HG03558 (cell line): ENCODE measurements at regions not wholly inside any gene's neighbourhood (a gene's known extent, or its start where the extent isn't known, plus 50 kb on each side); places are given as distances from the start of the nearest gene placed in this dataset.

Experiments used
- ATAC-seq: cut with Tn5 transposase; IDR thresholded peaks from one replicate; pipeline ENCODE4 v1.9.1; 2021; ENCODE audit warnings: moderate number of reproducible peaks; ENCODE audit not compliant: unreplicated experiment; ENCODE audit errors: extremely low read depth

DNA sequence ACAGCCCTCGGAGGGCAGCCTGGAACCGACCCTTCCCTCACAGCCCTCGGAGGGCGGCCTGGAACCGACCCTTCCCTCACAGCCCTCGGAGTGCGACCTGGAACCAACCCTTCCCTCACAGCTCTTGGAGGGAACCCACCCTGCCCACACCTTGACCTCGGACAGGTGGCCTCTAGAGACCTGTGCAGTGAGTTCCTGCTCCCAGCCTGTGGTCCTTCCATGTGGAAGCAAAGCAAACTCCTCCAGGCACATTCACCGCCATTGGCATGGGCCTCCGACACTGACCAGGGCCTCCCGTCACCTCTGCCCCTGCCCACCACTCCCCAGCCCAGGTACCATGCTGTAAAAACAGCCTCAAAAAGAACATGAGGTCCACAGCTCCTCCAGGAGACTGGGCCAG is 272.1 kb downstream of the BRD1 start:
- ATAC-seq = no peak

DNA sequence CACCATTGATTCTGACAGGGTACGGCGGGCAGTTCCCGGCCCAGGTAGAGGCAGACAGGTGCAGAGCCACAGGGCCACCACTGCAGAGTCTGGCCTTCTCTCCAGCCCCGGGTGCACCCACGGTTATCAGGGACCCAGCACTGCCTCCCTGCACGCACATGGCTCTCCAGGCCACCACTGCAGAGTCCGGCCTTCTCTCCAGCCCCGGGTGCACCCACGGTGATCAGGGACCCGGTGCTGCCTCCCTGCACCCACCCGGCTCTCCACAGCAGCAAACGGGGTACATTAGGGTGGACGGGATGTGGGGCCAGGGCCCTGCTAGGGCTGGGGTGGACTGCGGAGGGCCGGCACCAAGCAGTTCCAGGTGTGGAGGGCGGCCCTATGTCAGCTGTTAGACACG is 272.9 kb downstream of the BRD1 start:
- no peak for ATAC-seq

DNA sequence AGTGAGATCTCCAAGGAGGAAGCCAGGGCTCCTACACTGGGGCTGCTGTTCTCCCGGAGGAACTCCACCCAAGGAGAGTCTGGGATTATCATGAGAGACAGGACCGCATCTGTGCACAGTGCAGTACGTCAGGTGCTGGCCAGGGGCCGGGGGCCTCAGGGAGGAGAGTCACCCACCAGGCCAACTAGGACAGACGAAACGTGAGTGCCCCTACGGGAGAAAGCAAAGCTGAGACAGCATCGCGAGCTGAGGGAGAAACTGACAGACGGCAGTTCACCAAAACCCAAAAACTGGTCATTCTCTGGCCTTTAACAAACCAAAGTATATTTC is 273.4 kb downstream of the BRD1 start:
- no peak for ATAC-seq

DNA sequence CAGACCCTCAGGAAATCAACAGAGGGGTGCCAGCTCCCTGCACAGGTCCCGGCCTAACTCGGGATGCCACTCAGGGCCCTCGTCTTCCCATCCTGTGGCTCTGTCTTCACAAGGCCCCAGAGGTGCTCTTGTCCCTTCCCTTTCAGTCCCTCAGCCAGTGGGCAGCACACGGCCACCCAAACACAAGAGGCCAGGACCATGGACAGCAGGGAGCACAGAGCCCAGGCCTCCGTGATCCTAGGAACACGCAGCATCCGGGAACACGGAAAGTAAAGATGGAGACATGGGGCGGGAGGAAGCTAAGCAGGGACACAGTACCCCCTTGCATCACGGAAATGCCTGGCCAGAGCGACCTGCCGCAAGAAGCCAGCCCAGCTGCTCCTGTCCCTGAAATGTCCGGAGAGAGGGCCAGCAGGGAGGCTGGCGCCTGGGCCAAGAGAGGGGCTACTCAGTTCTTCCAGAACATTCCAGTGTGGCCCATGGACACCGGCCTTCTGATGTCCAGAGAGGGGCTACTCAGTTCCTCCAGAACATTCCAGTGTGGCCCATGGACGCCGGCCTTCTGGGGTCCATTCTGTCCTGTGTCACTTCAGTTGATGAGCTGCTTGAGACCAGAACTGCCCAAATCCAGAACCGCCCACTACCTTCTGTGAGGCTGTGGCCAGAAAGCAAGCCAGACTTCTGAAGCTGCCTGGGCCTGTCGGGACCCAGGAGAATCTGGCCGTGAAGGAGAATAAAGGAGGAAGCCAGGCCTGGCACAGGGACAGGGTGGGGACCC is 274.0 kb downstream of the BRD1 start:
- ATAC-seq = no peak

DNA sequence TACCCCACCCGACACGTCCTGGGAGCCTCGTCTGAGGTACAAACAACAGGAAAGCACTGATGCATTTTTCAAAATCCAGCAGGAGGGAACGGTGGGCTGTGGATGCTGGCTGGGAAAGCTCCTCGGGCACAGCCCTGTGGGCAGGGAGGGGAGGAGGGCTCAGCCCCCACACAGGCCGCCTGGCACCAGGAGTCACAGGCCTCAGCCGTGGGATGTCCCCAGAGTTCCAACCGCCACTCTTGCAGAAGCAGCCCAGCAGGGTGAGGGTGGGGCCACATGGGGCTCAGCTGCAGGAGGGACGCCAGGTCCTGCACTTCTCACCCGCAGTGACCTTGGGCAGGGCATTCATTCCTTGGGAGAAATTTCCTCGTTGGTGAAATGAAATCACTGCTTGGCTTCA is 274.6 kb downstream of the BRD1 start:
- ATAC-seq = no peak

DNA sequence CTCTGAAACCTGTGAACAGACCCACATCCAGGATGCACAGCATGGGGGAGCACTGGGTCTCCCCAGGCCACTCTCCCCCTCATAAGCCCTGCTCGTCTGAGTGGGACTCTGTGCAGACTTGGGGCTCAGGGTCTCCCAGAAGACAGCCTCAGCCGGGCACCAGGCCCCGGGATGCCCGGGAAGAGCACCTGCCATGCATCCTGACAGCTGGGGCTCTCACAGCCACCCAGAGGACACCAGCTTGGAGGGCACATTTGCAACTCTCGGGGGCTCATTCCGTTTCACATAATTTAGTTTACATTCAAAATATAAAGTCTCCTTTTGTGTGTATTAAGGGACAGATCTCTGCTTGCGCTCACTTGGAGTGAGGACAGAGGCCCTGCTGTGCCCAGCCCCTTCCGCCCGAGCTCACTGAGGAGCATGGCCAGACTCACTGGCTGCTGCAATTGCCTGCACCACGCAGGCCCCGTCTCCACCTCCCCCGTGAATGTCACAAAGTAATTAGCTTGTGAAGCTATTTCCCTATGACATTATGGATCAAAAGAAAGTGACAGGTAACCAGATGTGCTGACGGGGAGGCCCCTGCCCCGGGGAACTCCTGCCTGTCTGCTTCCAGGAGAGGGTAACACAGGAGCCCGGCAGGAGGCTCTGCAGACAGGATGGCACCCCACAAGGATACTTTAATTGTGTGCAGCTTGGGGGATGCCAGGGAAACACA is 275.6 kb downstream of the BRD1 start:
- ATAC-seq = no peak

DNA sequence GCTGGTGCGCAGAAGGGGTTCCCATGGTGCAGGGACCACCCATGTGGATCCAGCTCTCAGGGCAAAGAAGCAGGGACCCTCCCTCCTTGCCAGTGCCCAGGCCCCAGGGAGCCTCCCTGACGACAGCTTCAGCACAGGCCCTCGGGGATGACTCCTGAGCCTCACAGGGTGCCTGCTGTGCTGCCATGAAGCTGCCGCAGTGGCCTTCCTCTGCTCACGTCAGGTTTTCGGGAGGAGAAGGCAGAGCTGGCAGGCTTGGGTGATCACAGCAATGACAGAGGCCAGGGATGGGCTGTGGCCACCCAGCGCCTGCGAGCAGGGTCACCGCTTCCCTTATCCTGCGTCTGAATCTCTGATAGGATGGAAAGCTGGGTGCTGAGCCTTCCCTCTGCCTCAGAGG is 276.2 kb downstream of the BRD1 start:
- no peak for ATAC-seq

DNA sequence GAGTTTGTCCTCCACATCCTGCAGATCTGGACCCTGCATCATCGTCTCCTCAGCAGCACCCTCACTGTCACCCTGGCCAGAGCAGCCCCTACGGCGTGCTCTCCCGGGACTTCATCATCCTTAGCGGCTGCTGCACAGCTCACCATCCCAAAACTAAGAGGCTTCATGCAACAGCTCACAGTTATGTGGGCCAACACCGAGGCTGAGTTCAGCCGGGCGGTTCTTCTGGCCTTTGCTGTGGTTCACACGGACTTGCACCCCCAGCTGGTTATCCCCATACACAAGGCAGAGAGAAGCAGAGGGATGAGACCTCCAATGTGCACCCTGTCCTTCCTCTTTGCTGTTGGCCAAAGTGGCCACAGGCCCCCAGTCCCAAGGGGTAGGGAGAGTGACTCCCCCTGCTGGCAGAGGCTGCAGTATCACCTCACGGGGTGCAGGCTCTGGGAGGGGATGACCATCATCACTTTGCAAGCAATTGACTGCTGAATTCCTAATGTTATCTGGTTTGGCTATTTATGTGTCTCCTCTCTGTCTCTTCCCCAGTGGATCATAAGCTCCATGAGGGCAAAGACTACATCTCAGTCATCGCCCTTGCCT is 276.8 kb downstream of the BRD1 start:
- ATAC-seq = no peak

DNA sequence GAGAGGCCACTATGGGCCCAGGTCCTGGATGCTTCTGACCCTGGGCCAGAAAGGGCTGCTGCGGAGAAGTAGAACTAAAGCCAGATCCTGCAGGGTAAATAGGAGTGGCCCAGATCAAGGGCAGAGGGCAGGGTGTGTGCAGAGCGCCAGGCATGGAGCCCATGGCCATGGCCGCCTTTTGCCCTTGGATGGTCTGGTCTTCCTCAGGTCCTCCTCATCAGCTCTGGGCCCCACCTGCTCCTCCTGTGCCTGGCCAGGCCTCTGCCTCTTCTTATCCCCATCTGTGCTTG is 277.6 kb downstream of the BRD1 start:
- ATAC-seq = no peak

DNA sequence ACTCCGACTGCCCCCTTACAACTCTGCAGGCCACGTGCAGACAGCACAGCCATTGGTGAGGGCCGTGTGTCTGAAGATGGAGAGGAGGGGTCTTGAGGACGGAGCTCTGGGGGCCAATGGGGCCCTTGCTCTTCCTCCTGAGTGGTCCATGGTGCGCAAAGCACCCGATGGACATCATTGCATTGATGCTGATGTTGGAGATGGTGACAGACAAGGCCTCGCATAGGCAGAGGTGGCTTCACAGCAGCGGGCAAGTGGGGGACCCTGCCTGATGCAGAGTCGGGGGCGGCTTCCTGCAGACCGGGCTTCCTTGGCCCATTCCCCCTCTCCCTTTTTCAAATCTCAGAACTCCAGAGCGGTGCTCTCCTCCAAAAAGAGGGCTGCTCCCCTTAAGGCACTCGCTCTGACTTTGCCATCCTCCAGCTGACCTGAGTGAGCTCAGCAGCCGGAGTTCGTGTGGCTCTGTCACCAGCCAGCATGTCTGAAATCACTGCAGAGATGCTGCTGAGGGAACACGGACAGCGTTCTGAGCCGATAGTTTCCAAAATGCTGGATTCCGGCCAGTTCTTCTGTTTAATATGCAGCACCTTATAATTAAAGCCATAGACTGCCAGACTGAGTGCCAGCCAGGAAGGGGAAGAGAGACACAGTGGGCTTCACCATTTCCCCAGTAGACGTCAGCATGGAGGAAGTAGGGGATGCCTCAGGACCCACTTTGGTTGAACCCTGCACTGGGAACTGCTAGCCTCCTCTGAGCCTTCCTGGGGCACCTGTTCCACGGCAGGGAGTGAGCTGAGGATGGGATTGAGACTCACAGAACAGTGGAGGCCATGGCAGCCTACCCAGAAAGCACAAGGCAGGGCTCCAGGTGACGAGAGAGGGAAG is 278.2 kb downstream of the BRD1 start:
- no peak for ATAC-seq

DNA sequence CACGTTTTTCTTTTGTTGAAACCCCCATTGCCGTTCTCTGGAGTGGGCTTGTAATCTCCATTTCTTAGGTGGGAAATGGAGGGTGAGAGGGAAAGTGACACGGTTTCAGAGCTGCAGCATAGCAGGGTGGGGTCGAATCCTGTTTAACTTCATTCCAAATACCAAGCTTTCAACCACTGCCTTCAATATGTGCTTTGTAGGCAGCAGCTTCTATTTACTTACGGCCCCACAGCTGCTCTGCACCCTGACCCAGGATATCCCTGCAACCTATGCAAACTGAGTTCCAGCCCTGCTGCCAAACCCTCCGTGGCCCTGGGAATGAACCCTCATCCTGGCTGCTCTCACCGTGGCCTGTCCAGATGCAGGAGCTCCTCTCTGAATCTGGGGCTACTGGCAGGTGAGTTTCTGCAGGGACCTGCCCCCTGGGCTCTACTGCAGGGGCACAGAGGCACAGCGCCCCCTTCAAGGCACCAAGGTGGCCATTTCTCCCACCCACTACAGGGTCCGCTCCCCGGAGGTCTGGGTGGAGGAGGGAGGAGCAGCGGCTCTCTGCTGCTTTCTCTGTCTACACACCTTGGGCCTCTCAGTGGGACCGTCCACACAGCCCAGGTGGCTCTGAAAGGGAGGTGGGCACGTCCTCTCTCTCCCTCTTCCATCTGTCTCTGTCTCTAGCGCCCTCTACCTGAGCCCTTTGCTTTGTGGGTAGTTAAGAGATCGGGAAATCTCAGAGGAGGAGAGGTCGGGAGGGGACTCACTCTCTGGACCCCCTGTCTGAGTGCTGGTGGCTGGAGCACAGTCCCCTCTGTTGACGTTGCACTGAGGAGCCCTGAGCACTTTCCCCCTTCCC is 279.1 kb downstream of the BRD1 start:
- no peak for ATAC-seq

DNA sequence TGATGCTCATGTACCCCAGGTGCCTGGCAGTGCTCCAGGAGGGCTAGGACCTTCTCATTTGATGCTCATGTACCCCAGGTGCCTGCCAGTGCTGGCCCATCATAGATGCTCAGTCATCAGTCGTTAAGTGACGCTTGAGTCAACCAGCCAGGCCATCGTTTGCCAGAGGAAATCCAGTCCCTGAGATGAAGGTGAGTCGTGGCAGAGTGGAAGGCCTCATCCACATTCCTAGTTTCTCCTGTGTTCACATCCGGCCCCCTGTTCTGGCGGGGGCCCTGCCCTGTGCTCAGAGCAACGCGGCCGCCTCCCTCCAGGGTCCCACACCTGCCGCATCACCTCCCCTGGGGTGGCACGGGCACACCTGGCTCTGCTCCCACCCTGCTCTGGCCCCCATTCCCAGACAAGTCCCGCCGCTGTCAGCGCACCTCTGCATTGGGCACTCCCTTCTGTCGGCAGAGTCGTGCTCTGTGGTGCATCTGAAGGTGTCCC is 279.9 kb downstream of the BRD1 start:
- no peak for ATAC-seq

DNA sequence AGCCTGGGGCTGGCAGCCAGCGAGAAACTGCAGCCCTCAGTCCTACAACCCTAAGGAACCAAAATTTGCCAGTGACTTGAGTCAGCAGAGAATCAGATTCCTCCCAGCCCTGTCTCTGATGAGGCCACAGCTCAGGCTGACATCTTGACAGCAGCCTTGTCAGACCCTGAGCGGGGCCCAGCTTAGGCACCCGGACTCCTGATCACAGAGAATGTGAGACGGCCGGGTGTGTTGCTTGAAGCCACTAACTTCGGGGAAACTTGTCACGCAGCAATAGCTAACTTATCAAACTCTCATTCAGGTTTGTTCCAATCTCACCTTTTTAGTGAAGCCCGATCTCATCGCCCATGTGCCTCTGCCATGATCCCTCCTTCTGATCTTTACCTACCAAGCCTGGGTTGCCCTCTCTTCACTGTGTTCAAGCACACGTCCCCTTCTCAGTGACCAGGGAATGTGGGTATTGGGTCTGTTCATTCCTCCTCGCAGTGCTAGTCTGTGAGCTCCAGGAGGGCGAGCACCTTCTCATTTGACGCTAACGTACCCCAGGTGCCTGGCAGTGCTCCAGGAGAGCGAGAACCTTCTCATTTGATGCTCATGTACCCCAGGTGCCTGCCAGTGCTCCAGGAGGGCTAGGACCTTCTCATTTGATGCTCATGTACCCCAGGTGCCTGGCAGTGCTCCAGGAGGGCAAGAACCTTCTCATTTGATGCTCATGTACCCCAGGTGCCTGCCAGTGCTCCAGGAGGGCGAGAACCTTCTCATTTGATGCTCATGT is 280.7 kb downstream of the BRD1 start:
- no peak for ATAC-seq

DNA sequence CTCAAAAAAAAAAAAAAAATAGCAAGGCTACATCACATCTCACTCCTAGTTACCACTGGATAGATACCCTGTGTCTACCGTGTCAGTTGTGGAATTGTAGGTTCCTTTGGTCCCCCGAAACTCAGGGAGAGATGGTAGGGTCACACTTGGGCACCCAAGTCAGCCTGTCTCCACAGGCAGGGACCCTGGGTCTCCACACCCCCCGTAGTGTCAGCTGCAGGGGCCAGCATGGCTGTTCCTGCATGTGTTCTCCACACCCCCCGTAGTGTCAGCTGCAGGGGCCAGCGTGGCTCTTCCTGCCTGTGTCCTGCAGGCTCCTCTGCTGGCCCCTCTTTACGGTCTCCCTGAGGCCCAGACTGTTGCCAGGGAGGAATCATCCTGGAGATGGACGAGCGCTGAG is 282.1 kb downstream of the BRD1 start:
- ATAC-seq = no peak

DNA sequence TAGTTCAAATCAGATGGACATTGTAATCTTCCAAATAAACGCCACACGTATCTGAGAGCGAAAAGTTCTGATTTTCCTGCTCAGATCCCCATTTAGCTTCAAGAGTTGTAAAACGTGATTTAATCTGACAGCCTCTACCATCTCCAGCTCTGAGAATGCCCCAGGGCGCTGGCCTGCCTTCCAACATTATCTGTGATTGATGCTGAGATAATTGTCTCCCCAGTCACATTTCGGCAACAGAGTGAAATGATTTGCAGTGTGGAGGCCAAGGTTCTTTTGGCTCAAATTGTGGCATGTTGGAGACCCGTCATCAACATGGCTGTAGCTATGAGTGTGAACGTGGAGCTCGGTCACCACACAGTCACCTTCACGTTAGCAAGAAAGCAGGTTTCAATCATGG is 283.4 kb downstream of the BRD1 start:
- no peak for ATAC-seq

DNA sequence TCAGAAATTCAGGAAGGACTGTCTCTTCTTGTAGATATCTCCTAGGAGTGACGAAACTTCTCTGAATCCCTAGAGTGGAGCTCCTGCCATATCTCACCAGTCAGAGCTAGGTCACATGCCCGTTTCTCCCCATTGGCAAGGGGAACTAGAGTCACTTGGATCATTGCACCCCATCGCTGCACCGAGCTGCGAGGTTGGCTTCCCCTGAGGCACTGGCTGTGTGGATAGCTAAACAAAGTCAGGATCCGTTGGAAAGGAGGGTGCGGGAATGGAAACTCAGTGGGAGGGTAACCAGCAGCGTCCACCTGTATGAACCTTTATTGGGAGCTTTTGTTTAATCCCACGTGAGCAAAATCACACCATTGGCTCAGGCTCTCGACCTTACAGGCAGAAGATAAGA is 283.8 kb downstream of the BRD1 start:
- ATAC-seq = no peak

DNA sequence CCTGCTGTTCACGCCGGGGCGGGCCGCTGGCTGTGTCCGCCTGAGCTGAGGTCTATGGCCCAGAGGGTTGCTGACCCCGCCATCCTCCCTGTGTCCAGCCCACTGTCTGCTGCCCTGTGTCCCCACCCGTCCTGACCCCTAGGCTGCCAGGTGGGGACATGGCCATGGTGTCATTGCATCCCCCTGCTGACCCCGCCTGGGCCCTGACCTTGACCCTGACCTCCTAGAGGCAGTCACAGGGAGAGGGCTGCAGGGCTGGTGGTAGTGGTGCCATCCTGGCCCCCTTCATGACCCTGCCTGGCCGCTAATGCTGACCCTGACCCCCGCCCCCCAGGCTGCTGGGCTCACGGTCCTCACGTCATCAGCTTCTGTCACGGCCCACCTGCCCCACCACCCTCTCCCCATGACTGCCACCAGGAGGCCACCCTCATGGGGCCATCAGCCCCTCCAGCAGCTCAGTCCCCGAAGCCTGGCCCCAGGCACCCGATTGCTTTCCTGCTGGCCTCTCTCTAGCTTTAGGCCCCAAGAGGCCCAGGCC is 285.9 kb downstream of the BRD1 start:
- no peak for ATAC-seq

DNA sequence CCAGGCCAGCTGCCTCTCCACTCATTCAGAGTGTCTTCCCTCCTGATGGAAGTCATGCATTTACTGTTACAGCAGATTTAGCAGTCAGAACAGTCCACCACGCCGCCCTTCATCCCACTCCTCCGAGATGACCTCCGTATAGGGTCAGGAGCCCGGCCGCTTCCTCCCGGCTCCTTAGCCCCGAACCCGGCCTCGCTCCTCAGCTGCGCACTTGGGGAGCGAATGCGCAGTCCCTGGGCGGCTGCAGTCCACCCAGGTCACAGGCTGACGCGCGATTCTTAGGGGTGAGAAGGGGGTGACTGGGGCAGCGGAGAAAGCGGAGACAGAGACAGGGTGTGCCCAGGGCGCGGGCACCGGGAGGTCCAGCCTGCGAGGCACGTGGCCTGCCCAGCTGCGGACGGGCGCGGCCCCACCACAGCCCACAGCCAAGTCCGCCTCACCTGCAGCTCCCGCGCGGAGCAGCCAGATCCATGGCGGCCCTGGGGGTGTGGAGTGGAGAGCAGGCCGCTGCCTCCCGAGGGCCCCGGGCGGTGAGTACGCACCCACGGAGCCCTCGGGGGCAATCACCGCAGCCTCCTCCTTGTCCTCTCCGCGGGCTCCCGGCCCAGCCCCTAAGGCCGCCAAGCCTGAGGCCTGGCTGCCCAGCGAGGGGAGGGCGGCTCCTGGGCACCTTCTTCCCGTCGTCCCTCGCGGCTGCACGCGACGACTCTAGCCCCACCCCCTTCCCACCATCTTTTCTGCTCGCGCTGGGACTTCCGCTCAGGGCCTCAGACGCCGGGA is 286.6 kb downstream of the BRD1 start:
- ATAC-seq = no peak
